ENCODE measurements at regions not wholly inside any gene's neighbourhood (a gene's known extent, or its start where the extent isn't known, plus 50 kb on each side); places are given as distances from the start of the nearest gene placed in this dataset.

GRCh38 chr2:52416340-52416739 is 1351.3 kb upstream of the CHAC2 start:
- H3K4me3 ChIP-seq = no peak overlapping the region
- H3K4me1 Mint-ChIP-seq = peaks cover 3% of the 10 kb centered on the region; the same call in 1 of the 3 replicates
- no peak overlapping the region for H3K27ac ChIP-seq (ENCODE audit: low read depth)
- H3K27me3 ChIP-seq (ENCODE audit: insufficient read depth) = no peaks in the 10 kb centered on the region
- H3K9me2 ChIP-seq (ENCODE audit: insufficient read depth) = peaks cover 6% of the 10 kb centered on the region; the same call in 1 of the 2 replicates
- DNase-seq (ENCODE audit: low spot score) = peak; percentile 49
- peaks cover 31% of the 10 kb centered on the region for H3K9me3 Mint-ChIP-seq
- no peak overlapping the region for H2AFZ ChIP-seq
- ATAC-seq = peak; percentile 55
- H3K79me2 ChIP-seq (replicated peaks; ENCODE audit: insufficient read depth) = no peaks in the 10 kb centered on the region
- no peaks in the 10 kb centered on the region for H3K4me1 ChIP-seq (ENCODE audit: insufficient read depth)
- H3K36me3 Mint-ChIP-seq (ENCODE audit: low read depth) = peaks cover 26% of the 10 kb centered on the region
- H4K20me1 ChIP-seq (replicated peaks; ENCODE audit: insufficient read depth) = no peaks in the 10 kb centered on the region
- no peaks in the 10 kb centered on the region for H3F3A ChIP-seq (replicated peaks; ENCODE audit: low read depth)
- H3K4me2 ChIP-seq = no peak overlapping the region
- no peak overlapping the region for H3K4me3 Mint-ChIP-seq
- no peak for TF ChIP-seq STAT1 (IDR thresholded peaks at IDR 0.05; ENCODE audit: unreplicated experiment)
- TF ChIP-seq CTCF (conservative IDR thresholded peaks at IDR 0.05; ENCODE audit: low read depth in 2 of 2) = peak; percentile 55 to 60
- no peak overlapping the region for H3K27ac Mint-ChIP-seq
- H3K36me3 ChIP-seq (ENCODE audit: insufficient read depth) = peaks cover 6% of the 10 kb centered on the region; the same call in 1 of the 2 replicates
- H3K27me3 Mint-ChIP-seq (ENCODE audit: insufficient read depth, low read depth, poor library complexity) = no peaks in the 10 kb centered on the region

- peaks cover 6% of the 10 kb centered on the region; the same call in 1 of the 2 replicates for H3K36me3 ChIP-seq (ENCODE audit: insufficient read depth)
- no peak overlapping the region for H3K4me2 ChIP-seq
- no peak for ATAC-seq
- peaks cover 12% of the 10 kb centered on the region for H3K36me3 Mint-ChIP-seq (ENCODE audit: low read depth)
- H3K4me1 ChIP-seq (ENCODE audit: insufficient read depth) = peaks cover 4% of the 10 kb centered on the region; the same call in 1 of the 2 replicates
- H3K27ac Mint-ChIP-seq = no peak overlapping the region
- no peaks in the 10 kb centered on the region for H3K27me3 ChIP-seq (ENCODE audit: insufficient read depth)
- no peak for DNase-seq (ENCODE audit: low spot score)
- H3K4me3 ChIP-seq = no peak overlapping the region
- no peaks in the 10 kb centered on the region for H3K79me2 ChIP-seq (replicated peaks; ENCODE audit: insufficient read depth)
- H3K9me2 ChIP-seq (ENCODE audit: insufficient read depth) = peaks cover 6% of the 10 kb centered on the region; the same call in 1 of the 2 replicates
- H3K9me3 Mint-ChIP-seq = peaks cover 15% of the 10 kb centered on the region
- H2AFZ ChIP-seq = no peak overlapping the region
- peaks cover 3% of the 10 kb centered on the region; the same call in 1 of the 3 replicates for H3K4me1 Mint-ChIP-seq
- H4K20me1 ChIP-seq (replicated peaks; ENCODE audit: insufficient read depth) = no peaks in the 10 kb centered on the region
- H3K4me3 Mint-ChIP-seq = no peak overlapping the region
- H3K27me3 Mint-ChIP-seq (ENCODE audit: insufficient read depth, low read depth, poor library complexity) = no peaks in the 10 kb centered on the region
- no peak overlapping the region for H3K27ac ChIP-seq (ENCODE audit: low read depth)
- no peaks in the 10 kb centered on the region for H3F3A ChIP-seq (replicated peaks; ENCODE audit: low read depth)
- TF ChIP-seq ETS1 (IDR thresholded peaks at IDR 0.05) (no peak), NANOG (IDR thresholded peaks at IDR 0.05; ENCODE audit: borderline replicate concordance) (no peak), EZH2phosphoT487 (IDR thresholded peaks at IDR 0.05; ENCODE audit: unreplicated experiment) (no peak), JUNB (IDR thresholded peaks at IDR 0.05; ENCODE audit: unreplicated experiment) (no peak), EZH2 (IDR thresholded peaks at IDR 0.05; ENCODE audit: low read depth, unreplicated experiment) (no peak), ZNF462 (CRISPR knock-in tag; IDR thresholded peaks at IDR 0.05) (no peak), ZNF114 (CRISPR knock-in tag; IDR thresholded peaks at IDR 0.05) (no peak), CREB1 (CRISPR knock-in tag; IDR thresholded peaks at IDR 0.05; ENCODE audit: low read depth) (no peak), STAT1 (IDR thresholded peaks at IDR 0.05; ENCODE audit: unreplicated experiment) (no peak)
Measured at GRCh38 chr2:52414561-52415295, 1352.9 kb upstream of the CHAC2 start.

All from GM23338 (cell line).